ENCODE measurements at regions not wholly inside any gene's neighbourhood (a gene's known extent, or its start where the extent isn't known, plus 50 kb on each side); places are given as distances from the start of the nearest gene placed in this dataset.

DNA sequence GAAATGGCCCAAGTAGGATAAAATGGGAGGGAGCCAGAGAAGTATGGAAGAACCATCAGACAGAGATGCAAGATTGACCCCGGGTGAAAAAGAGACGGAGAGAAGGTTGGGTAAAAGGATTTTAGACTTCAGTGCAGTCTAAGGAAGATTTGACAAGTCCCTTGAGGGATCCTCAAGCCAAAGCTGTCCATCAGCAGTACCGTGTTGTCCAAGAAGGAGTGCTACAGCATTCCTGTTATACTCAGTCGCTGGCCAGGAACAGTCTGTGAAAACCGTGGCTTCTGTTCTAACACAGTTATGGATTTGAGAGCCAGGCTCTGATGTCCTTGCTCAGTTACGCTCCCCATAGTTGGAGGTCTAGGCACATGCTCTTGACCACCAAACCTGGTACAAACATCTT lies 383.9 kb upstream of the DAB2 start:
- no peaks in the 10 kb centered on the region for H3K4me1 ChIP-seq
- H3K36me3 ChIP-seq = no peaks in the 10 kb centered on the region
- H3K4me3 ChIP-seq = no peak overlapping the region
- no peak for ATAC-seq
- H3K27me3 ChIP-seq = no peaks in the 10 kb centered on the region
- intact Hi-C loops (cut with DNase I) = loop anchor here in 1 of 10 donors (2.0 kb wide), 1 partner anchor 70 kb away; no protein-coding TSS in a partner anchor
- no peaks in the 10 kb centered on the region for H3K9me3 ChIP-seq
- no peak for TF ChIP-seq POLR2A (IDR thresholded peaks at IDR 0.05)
- TF ChIP-seq, protein P1, sequence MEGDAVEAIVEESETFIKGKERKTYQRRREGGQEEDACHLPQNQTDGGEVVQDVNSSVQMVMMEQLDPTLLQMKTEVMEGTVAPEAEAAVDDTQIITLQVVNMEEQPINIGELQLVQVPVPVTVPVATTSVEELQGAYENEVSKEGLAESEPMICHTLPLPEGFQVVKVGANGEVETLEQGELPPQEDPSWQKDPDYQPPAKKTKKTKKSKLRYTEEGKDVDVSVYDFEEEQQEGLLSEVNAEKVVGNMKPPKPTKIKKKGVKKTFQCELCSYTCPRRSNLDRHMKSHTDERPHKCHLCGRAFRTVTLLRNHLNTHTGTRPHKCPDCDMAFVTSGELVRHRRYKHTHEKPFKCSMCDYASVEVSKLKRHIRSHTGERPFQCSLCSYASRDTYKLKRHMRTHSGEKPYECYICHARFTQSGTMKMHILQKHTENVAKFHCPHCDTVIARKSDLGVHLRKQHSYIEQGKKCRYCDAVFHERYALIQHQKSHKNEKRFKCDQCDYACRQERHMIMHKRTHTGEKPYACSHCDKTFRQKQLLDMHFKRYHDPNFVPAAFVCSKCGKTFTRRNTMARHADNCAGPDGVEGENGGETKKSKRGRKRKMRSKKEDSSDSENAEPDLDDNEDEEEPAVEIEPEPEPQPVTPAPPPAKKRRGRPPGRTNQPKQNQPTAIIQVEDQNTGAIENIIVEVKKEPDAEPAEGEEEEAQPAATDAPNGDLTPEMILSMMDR (IDR thresholded peaks at IDR 0.05) = no peak
- no peak for DNase-seq
- WGBS, 4 donors = 59 to 72% (median 68%) methylated on average over 6 of the region's 6 CpGs
- no peak overlapping the region for H3K27ac ChIP-seq

DNA sequence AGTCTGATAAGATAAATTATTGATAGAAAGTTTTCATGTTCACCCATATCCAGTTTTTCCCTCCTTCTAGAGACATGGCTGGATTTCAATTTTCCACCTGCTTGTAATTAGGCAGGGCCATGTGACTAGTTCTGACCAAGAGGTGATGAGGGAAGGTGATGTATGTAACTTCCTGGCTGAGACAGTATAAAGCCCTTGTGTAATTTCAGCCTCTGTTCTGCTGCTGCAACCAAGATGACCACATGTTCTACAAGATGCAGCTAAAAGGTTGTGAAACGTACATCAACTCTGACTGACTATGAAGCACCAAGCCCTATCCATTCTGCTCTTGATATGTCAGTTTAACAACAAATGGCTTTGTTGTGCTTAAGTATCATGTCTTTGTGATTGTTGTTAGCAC lies 376.5 kb upstream of the DAB2 start:
- peaks cover 0 to 1% (median 0%) of the 10 kb centered on the region in 12 donors for H3K9me3 ChIP-seq
- H3K4me3 ChIP-seq = no peak overlapping the region
- intact Hi-C loops (cut with DNase I) = no loop called here
- WGBS, 4 donors = 73 to 86% (median 75%) methylated on average over 1 of the region's 1 CpG
- H3K27ac ChIP-seq = no peak overlapping the region
- peaks cover 0 to 15% (median 0%) of the 10 kb centered on the region in 12 donors for H3K4me1 ChIP-seq
- TF ChIP-seq POLR2A (IDR thresholded peaks at IDR 0.05) = no peak
- TF ChIP-seq, protein P1 (IDR thresholded peaks at IDR 0.05) = no peak
- DNase-seq (no peak), ATAC-seq (no peak)
- no peaks in the 10 kb centered on the region for H3K27me3 ChIP-seq
- H3K36me3 ChIP-seq = no peaks in the 10 kb centered on the region

- H3K9me3 ChIP-seq = peaks cover 0 to 5% (median 0%) of the 10 kb centered on the region in 12 donors
These were observed 375.3 kb upstream of the DAB2 start for GRCh38 chr5:39800042-39800601.

DNA sequence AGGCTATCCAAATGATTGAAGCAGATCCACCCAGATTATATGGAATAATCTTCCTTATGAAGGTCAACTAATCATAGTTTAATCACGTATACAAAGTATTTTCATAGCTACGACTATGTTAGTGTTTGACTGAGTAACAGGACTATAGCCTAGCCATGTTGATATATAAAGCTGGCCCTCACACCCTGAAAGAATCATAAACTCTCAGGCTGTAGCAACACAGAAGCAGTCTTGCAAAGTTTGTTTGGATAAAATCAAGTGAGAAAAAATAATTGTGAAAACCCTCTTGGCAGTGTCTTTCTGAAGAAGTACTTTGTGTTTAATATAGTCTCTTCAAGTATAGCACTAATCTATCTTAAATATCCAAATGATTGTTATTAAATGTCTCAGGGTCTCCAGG lies 374.5 kb upstream of the DAB2 start:
- 63 to 81% (median 67%) methylated on average over 2 of the region's 2 CpGs for WGBS, 4 donors

More at GRCh38 chr5:39800042-39800601, 375.3 kb upstream of the DAB2 start:
- peaks cover 0 to 15% (median 0%) of the 10 kb centered on the region in 12 donors for H3K4me1 ChIP-seq
- WGBS, 4 donors = 36 to 47% (median 39%) methylated on average over 3 of the region's 3 CpGs
- no peak overlapping the region for H3K27ac ChIP-seq
- ATAC-seq = no peak
- H3K27me3 ChIP-seq = no peaks in the 10 kb centered on the region
- H3K4me3 ChIP-seq = no peak overlapping the region
- intact Hi-C loops (cut with DNase I) = no loop called here
- H3K36me3 ChIP-seq = no peaks in the 10 kb centered on the region
- TF ChIP-seq POLR2A (IDR thresholded peaks at IDR 0.05) = no peak
- TF ChIP-seq, protein P1 (IDR thresholded peaks at IDR 0.05) = no peak
- no peak for DNase-seq

More for the DNA sequence above, 374.5 kb upstream of the DAB2 start:
- Histone ChIP-seq H3K36me3 (no peaks in the 10 kb centered on the region), H3K9me3 (peaks cover 0 to 5% (median 0%) of the 10 kb centered on the region in 12 donors), H3K4me3 (no peak overlapping the region), H3K27ac (peak overlapping the region in 1 of 12 donors; percentile 18), H3K4me1 (peaks cover 0 to 21% (median 0%) of the 10 kb centered on the region in 12 donors), H3K27me3 (no peaks in the 10 kb centered on the region)
- DNase-seq = no peak
- TF ChIP-seq, protein P1 (IDR thresholded peaks at IDR 0.05) = no peak
- TF ChIP-seq POLR2A (IDR thresholded peaks at IDR 0.05) = no peak
- intact Hi-C loops (cut with DNase I) = no loop called here
- no peak for ATAC-seq

All from heart left ventricle (tissue), 16 donors.